Keratinocyte (primary cell): ENCODE measurements at regions not wholly inside any gene's neighbourhood (a gene's known extent, or its start where the extent isn't known, plus 50 kb on each side); places are given as distances from the start of the nearest gene placed in this dataset.

Experiments used
- DNase-seq: peaks from one replicate; pipeline ENCODE4 v3.0.0-alpha.2; 2011; ENCODE audit warnings: low read depth, missing footprints, low spot score
- FAIRE-seq: peaks from 2 replicates; lab custom pipeline; 2011; peaks lifted over from hg19 to GRCh38; lab: Jason Lieb, UNC
- H2AFZ ChIP-seq: 2 replicates; pipeline ENCODE4 v1.6.0; 2012; ENCODE audit warnings: low read length, control low read depth, inconsistent platforms; ENCODE audit not compliant: control insufficient read depth
- H3K27ac ChIP-seq: 2 replicates; pipeline ENCODE4 v1.5.1; 2011; ENCODE audit warnings: low read length; ENCODE audit not compliant: control insufficient read depth, insufficient read depth
- H3K27me3 ChIP-seq: 3 replicates; pipeline ENCODE4 v1.6.0; 2011; ENCODE audit warnings: low read length; ENCODE audit not compliant: control insufficient read depth, insufficient read depth; ENCODE audit errors: extremely low read depth
- H3K36me3 ChIP-seq, 2 experiments: 2 replicates in 1 of 2; 3 replicates in 1 of 2; pipeline ENCODE4 v1.5.1; 2011; ENCODE audit warnings: low read length in 2 of 2, mild to moderate bottlenecking in 1 of 2; ENCODE audit not compliant: control insufficient read depth in 2 of 2, insufficient read depth in 2 of 2; ENCODE audit errors: extremely low read depth in 1 of 2
- H3K4me1 ChIP-seq: 3 replicates; pipeline ENCODE4 v1.5.1; 2011; ENCODE audit warnings: low read length; ENCODE audit not compliant: control insufficient read depth, insufficient read depth; ENCODE audit errors: extremely low read depth
- H3K4me2 ChIP-seq: 3 replicates; pipeline ENCODE4 v1.6.0; 2011; ENCODE audit warnings: low read depth, low read length; ENCODE audit not compliant: control insufficient read depth, insufficient read depth; ENCODE audit errors: extremely low read depth
- H3K4me3 ChIP-seq, 3 experiments: fragments of 200-600 bp in 1 of 3; sonication (generic) in 1 of 3; 2 replicates in 2 of 3; 3 replicates in 1 of 3; pipeline ENCODE4 v1.5.1; 2011 to 2016; ENCODE audit warnings: low read length in 3 of 3, mild to moderate bottlenecking in 3 of 3, control low read depth in 2 of 3, inconsistent platforms in 1 of 3, low read depth in 1 of 3, mixed read lengths in 1 of 3, mixed run types in 1 of 3, moderate library complexity in 1 of 3; ENCODE audit not compliant: control insufficient read depth in 2 of 3, insufficient read depth in 2 of 3; ENCODE audit errors: extremely low read depth in 1 of 3
- H3K79me2 ChIP-seq: 2 replicates; pipeline ENCODE4 v1.6.0; 2012; ENCODE audit warnings: low read length; ENCODE audit not compliant: control insufficient read depth, insufficient read depth
- H3K9ac ChIP-seq: 3 replicates; pipeline ENCODE4 v1.6.0; 2011; ENCODE audit warnings: low read length; ENCODE audit not compliant: control insufficient read depth, insufficient read depth; ENCODE audit errors: extremely low read depth
- H3K9me1 ChIP-seq: 3 replicates; pipeline ENCODE4 v1.6.0; 2011; ENCODE audit warnings: low read length; ENCODE audit not compliant: control insufficient read depth, insufficient read depth; ENCODE audit errors: extremely low read depth
- H3K9me3 ChIP-seq: 2 replicates; pipeline ENCODE4 v1.5.1; 2012; ENCODE audit warnings: low read depth, low read length; ENCODE audit not compliant: control insufficient read depth
- H4K20me1 ChIP-seq: 3 replicates; pipeline ENCODE4 v1.6.0; 2011; ENCODE audit warnings: low read length; ENCODE audit not compliant: control insufficient read depth, insufficient read depth; ENCODE audit errors: extremely low read depth
- CTCF ChIP-seq, 3 experiments: IDR thresholded peaks in 1 of 3; conservative IDR thresholded peaks in 1 of 3; optimal IDR thresholded peaks in 1 of 3; 2 replicates in 2 of 3; 3 replicates in 1 of 3; pipeline versions ENCODE3 to v1.5.1; 2011; ENCODE audit warnings: low read length in 3 of 3, mild to moderate bottlenecking in 3 of 3, moderate library complexity in 2 of 3, control low read depth in 1 of 3, inconsistent platforms in 1 of 3; ENCODE audit not compliant: insufficient read depth in 2 of 3; ENCODE audit errors: extremely low read depth in 1 of 3
- EZH2 ChIP-seq: IDR thresholded peaks from one replicate; pipeline ENCODE4 v1.6.1; 2012; ENCODE audit warnings: inconsistent platforms, mild to moderate bottlenecking, low read length, moderate library complexity
- dilution Hi-C: fragments of 300-500 bp; cut with MboI; formaldehyde crosslinking; loops from one replicate; pipeline ENCODE4 v1.7.0; 2020; ENCODE audit warnings: low sequenced_read_pairs; ENCODE audit not compliant: extremely low pct_ligation_motif_present

- Histone ChIP-seq H2AFZ (no peak overlapping the region), H3K4me3 (no peak overlapping the region), H3K4me2 (no peak overlapping the region), H3K27ac (no peak overlapping the region), H3K36me3 (no peaks in the 10 kb centered on the region), H3K9me1 (no peaks in the 10 kb centered on the region), H3K79me2 (no peaks in the 10 kb centered on the region), H4K20me1 (no peaks in the 10 kb centered on the region), H3K9ac (no peak overlapping the region), H3K27me3 (no peaks in the 10 kb centered on the region), H3K9me3 (no peaks in the 10 kb centered on the region), H3K4me1 (no peaks in the 10 kb centered on the region)
- DNase-seq (no peak), FAIRE-seq (no peak)
- TF ChIP-seq CTCF (optimal IDR thresholded peaks at IDR 0.05 in 1 of 3, IDR thresholded peaks at IDR 0.05 in 1 of 3, conservative IDR thresholded peaks at IDR 0.05 in 1 of 3; ENCODE audit: extremely low read depth in 1 of 3, insufficient read depth in 2 of 3, low read length in 3 of 3) (no peak), EZH2 (no peak)
- dilution Hi-C loops = no loop called here
Observed at GRCh38 chr14:85122690-85123089, 407.3 kb upstream of the FLRT2 start.

- no peaks in the 10 kb centered on the region for H3K9me1 ChIP-seq
- H3K4me2 ChIP-seq = no peak overlapping the region
- H3K9ac ChIP-seq = no peak overlapping the region
- H3K27ac ChIP-seq = no peak overlapping the region
- H3K27me3 ChIP-seq = no peaks in the 10 kb centered on the region
- no peaks in the 10 kb centered on the region for H3K9me3 ChIP-seq
- no peaks in the 10 kb centered on the region for H4K20me1 ChIP-seq
- no peak overlapping the region for H3K4me3 ChIP-seq
- no peaks in the 10 kb centered on the region for H3K4me1 ChIP-seq
- H3K79me2 ChIP-seq = no peaks in the 10 kb centered on the region
- FAIRE-seq = no peak
- no peak overlapping the region for H2AFZ ChIP-seq
- DNase-seq = no peak
- no peaks in the 10 kb centered on the region for H3K36me3 ChIP-seq
- TF ChIP-seq EZH2 (no peak), CTCF (optimal IDR thresholded peaks at IDR 0.05 in 1 of 3, IDR thresholded peaks at IDR 0.05 in 1 of 3, conservative IDR thresholded peaks at IDR 0.05 in 1 of 3; ENCODE audit: extremely low read depth in 1 of 3, insufficient read depth in 2 of 3, low read length in 3 of 3) (no peak)
- dilution Hi-C loops = no loop called here
Observed at GRCh38 chr14:85123755-85124154, 406.2 kb upstream of the FLRT2 start.
